Fibroblast of villous mesenchyme (primary cell): ENCODE measurements at regions not wholly inside any gene's neighbourhood (a gene's known extent, or its start where the extent isn't known, plus 50 kb on each side); places are given as distances from the start of the nearest gene placed in this dataset.

Source experiments
- DNase-seq: peaks from one replicate; pipeline ENCODE4 v3.0.0-alpha.2; 2010; ENCODE audit warnings: low read depth
- H3K4me3 ChIP-seq: 2 replicates; pipeline ENCODE4 v1.5.1; 2011; ENCODE audit warnings: low read depth, mild to moderate bottlenecking, low read length
- TF ChIP-seq, protein P1 (sequence below): IDR thresholded peaks from 2 replicates; pipeline ENCODE4 v1.5.1; 2012; ENCODE audit warnings: low read depth, mild to moderate bottlenecking, low read length; ENCODE audit not compliant: insufficient read depth

DNA sequence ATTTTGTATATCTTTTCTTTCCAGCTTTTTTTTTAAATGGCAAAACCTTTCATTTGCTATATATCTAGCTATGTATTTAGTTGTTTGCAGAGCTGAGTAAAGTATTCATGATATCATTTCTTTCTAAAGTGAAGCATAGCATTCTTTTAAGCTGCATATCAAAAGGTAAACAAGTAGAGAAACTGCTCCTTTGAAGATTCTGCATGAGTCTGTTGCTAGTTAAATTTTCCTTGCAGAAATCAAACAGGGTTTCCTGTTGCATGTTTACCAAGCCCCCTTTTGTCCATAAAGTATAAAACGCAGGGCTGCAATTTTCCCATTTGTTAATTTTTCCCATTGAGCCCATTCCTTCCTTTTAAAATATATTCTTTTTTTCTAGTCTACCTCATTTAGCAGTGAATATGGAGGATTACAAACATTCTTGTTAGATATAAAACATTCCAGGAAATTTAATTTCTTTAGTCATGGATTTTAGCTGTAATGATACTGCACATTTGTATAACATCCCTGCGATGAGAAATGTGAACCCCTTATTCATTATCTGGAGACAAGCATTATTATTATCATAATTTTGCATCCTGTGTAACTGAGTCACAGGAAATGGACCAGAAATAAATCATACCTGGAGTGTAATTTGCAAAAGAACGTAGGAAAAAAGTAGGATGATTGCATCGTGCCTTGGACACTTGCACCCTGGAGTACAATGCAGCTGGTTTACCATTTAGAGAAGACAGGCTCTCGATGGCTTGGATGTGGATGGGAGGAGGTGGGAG is 110.9 kb upstream of the ARGLU1 start:
- no peak overlapping the region for H3K4me3 ChIP-seq
- no peak for DNase-seq
- TF ChIP-seq, protein P1, sequence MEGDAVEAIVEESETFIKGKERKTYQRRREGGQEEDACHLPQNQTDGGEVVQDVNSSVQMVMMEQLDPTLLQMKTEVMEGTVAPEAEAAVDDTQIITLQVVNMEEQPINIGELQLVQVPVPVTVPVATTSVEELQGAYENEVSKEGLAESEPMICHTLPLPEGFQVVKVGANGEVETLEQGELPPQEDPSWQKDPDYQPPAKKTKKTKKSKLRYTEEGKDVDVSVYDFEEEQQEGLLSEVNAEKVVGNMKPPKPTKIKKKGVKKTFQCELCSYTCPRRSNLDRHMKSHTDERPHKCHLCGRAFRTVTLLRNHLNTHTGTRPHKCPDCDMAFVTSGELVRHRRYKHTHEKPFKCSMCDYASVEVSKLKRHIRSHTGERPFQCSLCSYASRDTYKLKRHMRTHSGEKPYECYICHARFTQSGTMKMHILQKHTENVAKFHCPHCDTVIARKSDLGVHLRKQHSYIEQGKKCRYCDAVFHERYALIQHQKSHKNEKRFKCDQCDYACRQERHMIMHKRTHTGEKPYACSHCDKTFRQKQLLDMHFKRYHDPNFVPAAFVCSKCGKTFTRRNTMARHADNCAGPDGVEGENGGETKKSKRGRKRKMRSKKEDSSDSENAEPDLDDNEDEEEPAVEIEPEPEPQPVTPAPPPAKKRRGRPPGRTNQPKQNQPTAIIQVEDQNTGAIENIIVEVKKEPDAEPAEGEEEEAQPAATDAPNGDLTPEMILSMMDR: no peak

DNA sequence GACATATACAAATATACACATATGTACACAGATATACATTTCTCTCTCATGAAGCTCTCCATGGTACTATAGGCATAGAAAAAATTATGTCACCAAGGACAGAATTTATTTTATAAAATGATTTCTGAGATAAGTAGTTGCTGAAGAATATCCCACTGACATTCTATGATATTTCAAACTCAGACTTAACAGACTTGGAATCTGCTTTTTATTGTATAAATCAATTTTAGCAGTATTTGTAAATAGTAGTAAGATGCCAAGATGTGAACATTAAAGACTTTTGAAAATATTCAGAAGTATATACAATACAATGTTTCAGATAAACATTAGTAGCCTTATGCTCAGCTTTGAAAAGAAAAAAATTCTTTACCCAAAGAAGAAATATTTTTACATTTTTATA is 107.4 kb upstream of the ARGLU1 start:
- TF ChIP-seq, protein P1: no peak
- no peak overlapping the region for H3K4me3 ChIP-seq

GRCh38 chr13:106660746-106661625 is 93.0 kb upstream of the ARGLU1 start:
- DNase-seq: no peak
- TF ChIP-seq, protein P1: no peak
- H3K4me3 ChIP-seq: no peak overlapping the region

More for the DNA sequence above, 107.4 kb upstream of the ARGLU1 start:
- DNase-seq: no peak

DNA sequence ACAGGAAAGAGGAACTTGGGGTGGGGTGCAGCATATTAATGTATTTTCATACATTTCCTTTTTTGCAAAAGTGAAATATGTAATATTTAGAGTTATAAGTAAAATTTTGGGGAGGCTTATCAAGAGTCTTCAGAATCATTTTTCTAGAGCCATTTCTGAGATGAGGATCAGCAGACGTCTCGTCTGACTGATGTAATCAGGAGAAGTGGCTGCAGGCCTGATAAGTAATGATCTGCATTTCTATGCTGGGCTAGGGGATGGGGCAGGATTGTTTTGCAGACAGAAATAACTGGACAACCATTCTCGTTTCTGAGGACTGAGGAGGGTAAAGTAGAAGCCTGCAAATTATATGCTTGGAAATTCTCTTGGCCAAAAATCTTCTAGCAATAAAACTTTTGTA is 89.2 kb upstream of the ARGLU1 start:
- TF ChIP-seq, protein P1: no peak
- no peak for DNase-seq
- no peak overlapping the region for H3K4me3 ChIP-seq

GRCh38 chr13:106656186-106656585 is 88.2 kb upstream of the ARGLU1 start:
- no peak for DNase-seq
- TF ChIP-seq, protein P1: no peak
- H3K4me3 ChIP-seq: no peak overlapping the region

DNA sequence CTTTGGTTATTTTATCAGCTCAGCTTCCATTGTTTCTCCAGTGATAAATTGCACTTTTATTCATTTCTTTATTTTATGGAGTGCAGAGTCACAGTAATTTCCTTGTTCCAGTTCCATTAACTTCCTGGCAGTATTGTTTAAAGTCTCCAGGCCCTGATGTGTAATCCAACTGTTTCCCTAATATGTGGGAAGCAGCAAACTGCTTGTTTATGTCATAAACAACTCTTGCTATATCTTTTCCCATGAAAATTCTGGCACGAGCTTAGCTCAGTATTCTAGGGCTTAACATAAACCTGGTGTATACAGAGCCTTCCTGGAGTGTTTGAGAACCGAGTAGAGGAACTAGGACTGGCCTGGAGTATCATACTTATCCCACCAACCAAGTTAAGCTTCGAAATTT is 83.5 kb upstream of the ARGLU1 start:
- DNase-seq: no peak
- TF ChIP-seq, protein P1: no peak
- H3K4me3 ChIP-seq: no peak overlapping the region
